PC-3 (cell line): ENCODE measurements at regions not wholly inside any gene's neighbourhood (a gene's known extent, or its start where the extent isn't known, plus 50 kb on each side); places are given as distances from the start of the nearest gene placed in this dataset.

ENCODE experiments used
- ATAC-seq: fragments of 200-7000 bp; cut with Tn5 transposase; 2 replicates; pipeline ENCODE4 v1.9.1; 2020; ENCODE audit warnings: mild to moderate bottlenecking, moderate library complexity
- BruUV-seq: library from RNA; stranded (reverse); fragments of 400-500 nt; replicated peaks from 2 replicates; lab custom pipeline; 2021; lab: Mats Ljungman, UMichigan
- CTCF ChIA-PET: fragments of 300-600 bp; sonication (Branson Sonifier 250); formaldehyde crosslinking; loops from one replicate; lab custom pipeline; 2022; ENCODE audit warnings: antibody characterized with exemption; lab: Charles Lee
- POLR2A ChIA-PET: fragments of 300-600 bp; sonication (Branson Sonifier 250); formaldehyde crosslinking; loops from one replicate; lab custom pipeline; 2022; ENCODE audit warnings: antibody characterized with exemption; ENCODE audit not compliant: unreplicated experiment; lab: Charles Lee
- DNase-seq: peaks from one replicate; pipeline ENCODE4 v3.0.0-alpha.2; 2015
- H2AFZ ChIP-seq: fragments of 300-600 bp; sonication (generic); 2 replicates; pipeline ENCODE4 v1.6.0; 2016; ENCODE audit warnings: antibody characterized with exemption, low read length
- H3F3A ChIP-seq: fragments of 300-600 bp; sonication (generic); one replicate; pipeline ENCODE4 v1.6.0; 2017; ENCODE audit warnings: antibody characterized with exemption, low read length, control low read depth, mild to moderate bottlenecking; ENCODE audit not compliant: unreplicated experiment
- H3K27ac ChIP-seq: fragments of 300-600 bp; sonication (generic); 2 replicates; pipeline ENCODE4 v1.5.1; 2016; ENCODE audit warnings: mild to moderate bottlenecking, low read length
- H3K27me3 ChIP-seq: fragments of 300-600 bp; sonication (generic); 2 replicates; pipeline ENCODE4 v1.6.1; 2016; ENCODE audit warnings: low read length, mixed read lengths
- H3K36me3 ChIP-seq: fragments of 300-600 bp; sonication (generic); 2 replicates; pipeline ENCODE4 v1.6.1; 2016; ENCODE audit warnings: low read depth, mixed run types, low read length, mixed read lengths
- H3K4me1 ChIP-seq: fragments of 300-600 bp; sonication (generic); 2 replicates; pipeline ENCODE4 v1.5.1; 2016; ENCODE audit warnings: low read length; ENCODE audit not compliant: insufficient read depth
- H3K4me2 ChIP-seq: fragments of 300-600 bp; sonication (generic); 2 replicates; pipeline ENCODE4 v1.6.0; 2016; ENCODE audit warnings: low read length
- H3K4me3 ChIP-seq: fragments of 300-600 bp; sonication (generic); 2 replicates; pipeline ENCODE4 v1.5.1; 2016; ENCODE audit warnings: mild to moderate bottlenecking, low read length, mixed read lengths
- H3K79me2 ChIP-seq: fragments of 300-600 bp; sonication (generic); 2 replicates; pipeline ENCODE4 v1.6.1; 2017; ENCODE audit warnings: low read length, mixed read lengths
- H3K9ac ChIP-seq: fragments of 300-600 bp; sonication (generic); 2 replicates; pipeline ENCODE4 v1.6.0; 2016; ENCODE audit warnings: mild to moderate bottlenecking, low read length
- H3K9me2 ChIP-seq: fragments of 300-600 bp; sonication (generic); replicated peaks from 2 replicates; pipeline ENCODE4 v1.6.1; 2016; ENCODE audit warnings: mixed run types, low read length, mixed read lengths
- H3K9me3 ChIP-seq: fragments of 300-600 bp; sonication (generic); 2 replicates; pipeline ENCODE4 v1.6.1; 2016; ENCODE audit warnings: low read length, mixed read lengths
- H4K20me1 ChIP-seq: fragments of 300-600 bp; sonication (generic); 2 replicates; pipeline ENCODE4 v1.6.1; 2016; ENCODE audit warnings: low read length, mixed read lengths
- EZH2 ChIP-seq: fragments of 300-600 bp; sonication (generic); IDR thresholded peaks from one replicate; pipeline ENCODE4 v1.6.1; 2017; ENCODE audit warnings: antibody characterized with exemption, mild to moderate bottlenecking, low read length; ENCODE audit not compliant: unreplicated experiment
- EZH2phosphoT487 ChIP-seq: fragments of 300-600 bp; sonication (generic); IDR thresholded peaks from 2 replicates; pipeline ENCODE4 v1.6.1; 2018; ENCODE audit warnings: mild to moderate bottlenecking, antibody characterized with exemption, low read length, borderline replicate concordance
- intact Hi-C: fragments of 100-400 bp; cut with micrococcal nuclease; formaldehyde crosslinking; loops from 2 replicates; pipeline ENCODE4 v1.9.0; 2023
- TF ChIP-seq, protein P1 (sequence below): fragments of 300-600 bp; sonication (generic); conservative IDR thresholded peaks from 2 replicates; pipeline ENCODE4 v1.5.1; 2017; ENCODE audit warnings: antibody characterized with exemption, low read depth, mild to moderate bottlenecking, low read length

DNA sequence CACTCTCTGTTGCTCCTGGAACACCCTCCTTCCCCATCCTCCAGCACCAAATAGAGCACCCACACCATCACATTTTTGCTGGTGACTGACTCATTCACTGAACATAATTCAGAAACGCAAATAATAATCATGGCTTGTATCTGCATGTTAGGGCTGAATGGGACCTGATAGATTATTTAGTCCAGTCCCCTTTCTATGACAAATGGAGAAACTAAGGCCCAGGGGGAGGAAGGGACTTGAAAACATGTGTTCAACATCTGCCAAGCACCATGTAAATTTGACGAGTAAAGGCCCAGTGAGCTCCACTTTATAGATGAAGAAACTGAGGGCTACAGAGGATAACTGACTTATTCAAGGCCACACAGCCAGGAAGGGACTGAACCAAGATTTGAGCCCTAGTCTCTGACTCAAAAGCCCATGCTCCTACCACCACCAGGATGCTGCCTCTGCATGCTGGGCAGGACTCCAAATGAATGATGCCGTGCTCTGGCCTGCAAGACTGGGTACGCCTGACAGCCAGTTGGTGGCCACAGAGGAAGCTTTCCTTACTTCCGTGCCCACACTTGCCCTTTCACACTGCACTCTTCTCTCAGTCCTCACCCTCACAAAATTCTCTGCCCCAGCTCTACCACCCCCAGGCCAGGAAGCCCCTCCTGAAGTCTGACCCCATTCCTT is 133.3 kb upstream of the PJA1 start:
- Histone ChIP-seq H3K9me2 (no peaks in the 10 kb centered on the region), H3K4me3 (no peak overlapping the region), H3F3A (no peaks in the 10 kb centered on the region), H3K79me2 (no peaks in the 10 kb centered on the region), H3K36me3 (no peaks in the 10 kb centered on the region), H3K9me3 (no peaks in the 10 kb centered on the region), H3K27me3 (peaks cover 3% of the 10 kb centered on the region; the same call in 1 of the 2 replicates), H3K27ac (no peak overlapping the region), H2AFZ (no peak overlapping the region), H3K9ac (no peak overlapping the region), H4K20me1 (no peaks in the 10 kb centered on the region), H3K4me1 (no peaks in the 10 kb centered on the region), H3K4me2 (no peak overlapping the region)
- TF ChIP-seq EZH2, result no peak
- no peak for TF ChIP-seq EZH2phosphoT487
- TF ChIP-seq, protein P1, sequence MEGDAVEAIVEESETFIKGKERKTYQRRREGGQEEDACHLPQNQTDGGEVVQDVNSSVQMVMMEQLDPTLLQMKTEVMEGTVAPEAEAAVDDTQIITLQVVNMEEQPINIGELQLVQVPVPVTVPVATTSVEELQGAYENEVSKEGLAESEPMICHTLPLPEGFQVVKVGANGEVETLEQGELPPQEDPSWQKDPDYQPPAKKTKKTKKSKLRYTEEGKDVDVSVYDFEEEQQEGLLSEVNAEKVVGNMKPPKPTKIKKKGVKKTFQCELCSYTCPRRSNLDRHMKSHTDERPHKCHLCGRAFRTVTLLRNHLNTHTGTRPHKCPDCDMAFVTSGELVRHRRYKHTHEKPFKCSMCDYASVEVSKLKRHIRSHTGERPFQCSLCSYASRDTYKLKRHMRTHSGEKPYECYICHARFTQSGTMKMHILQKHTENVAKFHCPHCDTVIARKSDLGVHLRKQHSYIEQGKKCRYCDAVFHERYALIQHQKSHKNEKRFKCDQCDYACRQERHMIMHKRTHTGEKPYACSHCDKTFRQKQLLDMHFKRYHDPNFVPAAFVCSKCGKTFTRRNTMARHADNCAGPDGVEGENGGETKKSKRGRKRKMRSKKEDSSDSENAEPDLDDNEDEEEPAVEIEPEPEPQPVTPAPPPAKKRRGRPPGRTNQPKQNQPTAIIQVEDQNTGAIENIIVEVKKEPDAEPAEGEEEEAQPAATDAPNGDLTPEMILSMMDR, result no peak
- intact Hi-C loops, result no loop called here
- ChIA-PET CTCF (no interaction called here), POLR2A (no interaction called here)
- ATAC-seq (no peak), DNase-seq (no peak)
- no TSS peak for BruUV-seq

DNA sequence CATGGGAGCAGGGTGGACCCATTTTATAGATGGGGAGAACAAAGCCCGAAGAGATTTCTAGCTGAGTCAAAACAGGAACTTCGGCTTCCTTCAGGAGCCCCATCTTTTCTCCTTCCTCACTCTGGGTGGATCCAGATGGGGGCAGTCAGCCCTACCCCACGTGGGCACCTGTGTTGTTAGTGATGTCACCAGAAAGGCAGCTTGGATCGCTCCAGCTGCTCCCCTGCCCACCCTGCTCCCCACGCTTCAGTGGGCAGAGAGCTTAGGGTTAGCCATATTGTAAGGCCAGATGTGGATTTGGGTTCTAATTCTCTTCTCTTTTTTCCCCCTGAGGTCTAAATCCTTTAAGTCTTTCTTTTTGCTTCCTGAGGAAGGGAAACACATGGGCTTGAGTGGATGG is 132.3 kb upstream of the PJA1 start:
- ChIA-PET POLR2A (no interaction called here), CTCF (no interaction called here)
- Histone ChIP-seq H4K20me1 (no peaks in the 10 kb centered on the region), H3K36me3 (no peaks in the 10 kb centered on the region), H3K4me3 (no peak overlapping the region), H3F3A (no peaks in the 10 kb centered on the region), H3K4me2 (no peak overlapping the region), H3K27ac (no peak overlapping the region), H3K79me2 (no peaks in the 10 kb centered on the region), H3K9me2 (no peaks in the 10 kb centered on the region), H2AFZ (no peak overlapping the region), H3K9ac (no peak overlapping the region), H3K4me1 (no peaks in the 10 kb centered on the region), H3K27me3 (peaks cover 3% of the 10 kb centered on the region; the same call in 1 of the 2 replicates), H3K9me3 (no peaks in the 10 kb centered on the region)
- intact Hi-C loops, result no loop called here
- BruUV-seq, result no TSS peak
- no peak for DNase-seq
- no peak for ATAC-seq
- no peak for TF ChIP-seq EZH2phosphoT487
- TF ChIP-seq, protein P1, result no peak

DNA sequence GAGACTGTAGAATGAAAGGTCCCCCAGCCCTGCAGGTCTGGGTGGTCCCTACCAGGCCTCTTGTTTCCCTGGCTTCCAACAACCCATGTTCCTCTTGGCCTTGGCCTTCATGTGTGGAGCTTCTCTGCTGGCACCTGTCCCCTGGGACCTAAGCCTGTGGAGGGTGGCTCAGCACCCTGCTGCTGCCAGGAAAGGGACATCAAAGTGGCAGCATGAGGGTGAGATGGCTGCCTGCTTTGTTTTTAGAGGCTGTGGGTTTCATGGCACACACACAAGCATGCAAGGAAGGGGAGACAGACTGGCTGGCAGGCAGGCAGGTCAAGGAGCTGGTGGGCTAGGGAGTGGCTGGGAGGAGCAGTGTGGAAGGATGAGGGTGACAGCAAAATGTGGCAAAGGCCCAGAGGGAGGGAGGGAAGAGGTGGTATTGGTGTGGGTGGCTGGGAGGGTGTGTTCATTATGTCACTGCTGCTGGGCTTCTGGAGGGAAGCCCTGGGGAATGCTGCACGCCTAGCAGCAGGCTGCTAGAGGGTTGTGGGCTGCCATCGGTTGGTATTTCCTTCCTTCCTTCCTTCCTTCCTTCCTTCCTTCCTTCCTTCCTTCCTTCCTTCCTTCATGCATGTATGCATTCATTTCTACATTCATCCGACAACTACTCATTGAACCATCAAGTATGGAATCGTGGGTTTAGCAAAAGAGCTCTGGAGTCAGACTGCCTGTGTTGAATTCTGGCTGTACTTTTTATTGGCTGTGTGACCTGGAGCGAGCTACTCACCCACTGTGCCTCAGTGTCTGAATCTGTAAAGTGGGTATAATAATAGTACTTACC is 128.7 kb upstream of the PJA1 start:
- no peak overlapping the region for H3K4me3 ChIP-seq
- no peaks in the 10 kb centered on the region for H4K20me1 ChIP-seq
- ATAC-seq (no peak), DNase-seq (no peak)
- TF ChIP-seq EZH2 (no peak), EZH2phosphoT487 (no peak)
- TF ChIP-seq, protein P1, result no peak
- no peaks in the 10 kb centered on the region for H3K9me3 ChIP-seq
- H3K36me3 ChIP-seq, result no peaks in the 10 kb centered on the region
- H3K9me2 ChIP-seq, result no peaks in the 10 kb centered on the region
- intact Hi-C loops, result no loop called here
- H3K27ac ChIP-seq, result no peak overlapping the region
- no peaks in the 10 kb centered on the region for H3K27me3 ChIP-seq
- POLR2A ChIA-PET, result no interaction called here
- CTCF ChIA-PET, result no interaction called here
- no peaks in the 10 kb centered on the region for H3K79me2 ChIP-seq
- H2AFZ ChIP-seq, result no peak overlapping the region
- no peak overlapping the region for H3K9ac ChIP-seq
- no TSS peak for BruUV-seq
- no peaks in the 10 kb centered on the region for H3F3A ChIP-seq
- H3K4me2 ChIP-seq, result no peak overlapping the region
- H3K4me1 ChIP-seq, result no peaks in the 10 kb centered on the region
